ENCODE measurements at regions not wholly inside any gene's neighbourhood (a gene's known extent, or its start where the extent isn't known, plus 50 kb on each side); places are given as distances from the start of the nearest gene placed in this dataset.

DNA sequence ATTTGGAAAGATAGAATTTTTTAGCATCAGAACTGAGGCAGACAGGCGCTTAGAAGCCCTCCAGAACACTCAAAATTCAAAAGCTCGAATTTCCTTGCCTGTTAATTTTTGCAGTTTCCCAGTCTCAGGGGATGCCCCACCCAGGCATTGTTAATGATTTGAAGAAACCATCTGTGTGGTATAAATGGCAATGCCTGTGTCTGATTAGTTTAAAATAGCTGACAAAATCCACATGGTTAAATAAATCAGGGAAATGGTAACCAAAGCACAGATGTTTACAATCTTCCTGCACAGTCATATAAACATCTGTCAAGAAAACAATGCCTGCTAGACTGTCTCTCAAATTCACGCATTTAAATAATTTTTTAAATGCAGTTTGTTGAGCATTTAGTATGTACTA is 185.2 kb upstream of the RGMB start:
- Histone ChIP-seq H3K36me3 (ENCODE audit: control insufficient read depth, insufficient read depth, low read length) (no peaks in the 10 kb centered on the region), H3K27me3 (ENCODE audit: control insufficient read depth, insufficient read depth, low read length) (no peaks in the 10 kb centered on the region), H3K27ac (ENCODE audit: low read length) (no peak overlapping the region), H3K4me3 (ENCODE audit: low read depth in 2 of 2, low read length in 2 of 2) (no peak overlapping the region), H3K4me1 (ENCODE audit: control insufficient read depth, insufficient read depth, low read length) (no peaks in the 10 kb centered on the region), H3K9me3 (ENCODE audit: control insufficient read depth, insufficient read depth, low read depth, low read length) (no peaks in the 10 kb centered on the region)
- no peak for DNase-seq (ENCODE audit: low read depth, low spot score)
- TF ChIP-seq CTCF (IDR thresholded peaks at IDR 0.05) (no peak), POLR2AphosphoS5 (IDR thresholded peaks at IDR 0.05; ENCODE audit: low read depth, low read length) (no peak), SIN3A (IDR thresholded peaks at IDR 0.05; ENCODE audit: borderline replicate concordance, insufficient read depth, low read depth, low read length) (no peak), TCF7L2 (IDR thresholded peaks at IDR 0.05; ENCODE audit: low read depth, low read length) (no peak)
- TF ChIP-seq, protein P1, sequence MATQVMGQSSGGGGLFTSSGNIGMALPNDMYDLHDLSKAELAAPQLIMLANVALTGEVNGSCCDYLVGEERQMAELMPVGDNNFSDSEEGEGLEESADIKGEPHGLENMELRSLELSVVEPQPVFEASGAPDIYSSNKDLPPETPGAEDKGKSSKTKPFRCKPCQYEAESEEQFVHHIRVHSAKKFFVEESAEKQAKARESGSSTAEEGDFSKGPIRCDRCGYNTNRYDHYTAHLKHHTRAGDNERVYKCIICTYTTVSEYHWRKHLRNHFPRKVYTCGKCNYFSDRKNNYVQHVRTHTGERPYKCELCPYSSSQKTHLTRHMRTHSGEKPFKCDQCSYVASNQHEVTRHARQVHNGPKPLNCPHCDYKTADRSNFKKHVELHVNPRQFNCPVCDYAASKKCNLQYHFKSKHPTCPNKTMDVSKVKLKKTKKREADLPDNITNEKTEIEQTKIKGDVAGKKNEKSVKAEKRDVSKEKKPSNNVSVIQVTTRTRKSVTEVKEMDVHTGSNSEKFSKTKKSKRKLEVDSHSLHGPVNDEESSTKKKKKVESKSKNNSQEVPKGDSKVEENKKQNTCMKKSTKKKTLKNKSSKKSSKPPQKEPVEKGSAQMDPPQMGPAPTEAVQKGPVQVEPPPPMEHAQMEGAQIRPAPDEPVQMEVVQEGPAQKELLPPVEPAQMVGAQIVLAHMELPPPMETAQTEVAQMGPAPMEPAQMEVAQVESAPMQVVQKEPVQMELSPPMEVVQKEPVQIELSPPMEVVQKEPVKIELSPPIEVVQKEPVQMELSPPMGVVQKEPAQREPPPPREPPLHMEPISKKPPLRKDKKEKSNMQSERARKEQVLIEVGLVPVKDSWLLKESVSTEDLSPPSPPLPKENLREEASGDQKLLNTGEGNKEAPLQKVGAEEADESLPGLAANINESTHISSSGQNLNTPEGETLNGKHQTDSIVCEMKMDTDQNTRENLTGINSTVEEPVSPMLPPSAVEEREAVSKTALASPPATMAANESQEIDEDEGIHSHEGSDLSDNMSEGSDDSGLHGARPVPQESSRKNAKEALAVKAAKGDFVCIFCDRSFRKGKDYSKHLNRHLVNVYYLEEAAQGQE (IDR thresholded peaks at IDR 0.05; ENCODE audit: insufficient read depth in 1 of 2, low read depth in 2 of 2, low read length in 1 of 2) = no peak
- no TSS peak for BruUV-seq (replicated peaks)
- ATAC-seq = no peak
- in situ Hi-C loops (cut with HindIII; ENCODE audit: low pct_unique_long_range_greater_than_20kb, low sequenced_read_pairs) = no loop called here
- ChIA-PET POLR2A (no interaction called here), CTCF (no interaction called here)
- intact Hi-C loops (cut with micrococcal nuclease; ENCODE audit: unreplicated experiment) = no loop called here

DNA sequence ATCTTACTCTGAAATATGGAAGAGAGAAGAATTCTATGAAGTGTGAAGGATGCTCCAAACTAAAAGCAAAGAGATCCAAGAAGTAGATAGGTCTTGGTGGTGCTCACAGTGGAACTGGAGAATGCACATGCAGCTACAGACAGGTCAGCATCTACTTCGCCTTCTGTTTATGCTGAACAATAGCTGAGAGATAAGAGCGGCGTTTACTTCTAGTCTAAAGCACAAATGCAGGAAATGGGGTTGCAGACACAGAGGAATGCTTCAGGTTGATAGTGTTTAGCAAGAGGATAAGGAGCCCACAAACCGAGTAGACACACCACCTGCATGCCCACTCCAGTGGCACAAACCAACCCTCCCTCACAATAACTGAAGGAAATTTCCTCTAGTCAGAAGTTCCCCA is 180.0 kb upstream of the RGMB start:
- Histone ChIP-seq H3K4me1 (ENCODE audit: control insufficient read depth, insufficient read depth, low read length) (no peaks in the 10 kb centered on the region), H3K27ac (ENCODE audit: low read length) (no peak overlapping the region), H3K9me3 (ENCODE audit: control insufficient read depth, insufficient read depth, low read depth, low read length) (no peaks in the 10 kb centered on the region), H3K27me3 (ENCODE audit: control insufficient read depth, insufficient read depth, low read length) (no peaks in the 10 kb centered on the region), H3K36me3 (ENCODE audit: control insufficient read depth, insufficient read depth, low read length) (no peaks in the 10 kb centered on the region), H3K4me3 (ENCODE audit: low read depth in 2 of 2, low read length in 2 of 2) (no peak overlapping the region)
- DNase-seq (ENCODE audit: low read depth, low spot score) (no peak), ATAC-seq (no peak)
- in situ Hi-C loops (cut with HindIII; ENCODE audit: low pct_unique_long_range_greater_than_20kb, low sequenced_read_pairs) (no loop called here), intact Hi-C loops (cut with micrococcal nuclease; ENCODE audit: unreplicated experiment) (no loop called here)
- ChIA-PET POLR2A (no interaction called here), CTCF (no interaction called here)
- TF ChIP-seq CTCF (IDR thresholded peaks at IDR 0.05) (no peak), TCF7L2 (IDR thresholded peaks at IDR 0.05; ENCODE audit: low read depth, low read length) (no peak), POLR2AphosphoS5 (IDR thresholded peaks at IDR 0.05; ENCODE audit: low read depth, low read length) (no peak), SIN3A (IDR thresholded peaks at IDR 0.05; ENCODE audit: borderline replicate concordance, insufficient read depth, low read depth, low read length) (no peak)
- TF ChIP-seq, protein P1 (IDR thresholded peaks at IDR 0.05; ENCODE audit: insufficient read depth in 1 of 2, low read depth in 2 of 2, low read length in 1 of 2) = no peak
- no TSS peak for BruUV-seq (replicated peaks)
